ENCODE measurements at regions not wholly inside any gene's neighbourhood (a gene's known extent, or its start where the extent isn't known, plus 50 kb on each side); places are given as distances from the start of the nearest gene placed in this dataset.

DNA sequence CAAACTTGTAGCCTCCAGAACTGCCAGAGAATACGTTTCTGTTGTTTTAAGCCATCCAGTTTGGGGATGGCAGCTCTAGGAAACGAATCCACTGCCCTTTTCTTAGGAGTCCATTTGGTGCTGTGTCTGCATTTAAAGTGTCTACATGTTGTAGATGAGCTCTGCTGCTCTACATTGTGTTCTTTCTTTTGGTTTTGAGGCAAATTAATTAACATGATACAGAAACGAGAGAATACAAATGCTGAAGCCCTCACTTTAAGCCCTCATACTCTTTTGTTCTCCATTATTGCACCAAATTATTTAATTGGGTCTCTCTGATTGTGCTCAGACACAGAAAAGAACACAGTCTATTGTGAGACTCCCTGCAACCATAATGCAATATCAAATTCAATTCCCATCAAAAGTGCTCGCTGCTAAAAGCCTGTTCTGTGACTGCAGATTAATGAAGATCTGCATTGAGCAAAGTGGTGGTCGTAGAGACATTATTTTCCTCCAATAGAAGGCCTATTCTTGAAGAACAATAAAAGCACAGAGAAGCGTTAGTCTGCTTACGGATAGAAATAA, 166.3 kb upstream of the SOX21 start:
- no peak for TF ChIP-seq POLR2AphosphoS5 (IDR thresholded peaks at IDR 0.05)
- no peak for TF ChIP-seq POLR2A (IDR thresholded peaks at IDR 0.05)
- TF ChIP-seq, protein P1, sequence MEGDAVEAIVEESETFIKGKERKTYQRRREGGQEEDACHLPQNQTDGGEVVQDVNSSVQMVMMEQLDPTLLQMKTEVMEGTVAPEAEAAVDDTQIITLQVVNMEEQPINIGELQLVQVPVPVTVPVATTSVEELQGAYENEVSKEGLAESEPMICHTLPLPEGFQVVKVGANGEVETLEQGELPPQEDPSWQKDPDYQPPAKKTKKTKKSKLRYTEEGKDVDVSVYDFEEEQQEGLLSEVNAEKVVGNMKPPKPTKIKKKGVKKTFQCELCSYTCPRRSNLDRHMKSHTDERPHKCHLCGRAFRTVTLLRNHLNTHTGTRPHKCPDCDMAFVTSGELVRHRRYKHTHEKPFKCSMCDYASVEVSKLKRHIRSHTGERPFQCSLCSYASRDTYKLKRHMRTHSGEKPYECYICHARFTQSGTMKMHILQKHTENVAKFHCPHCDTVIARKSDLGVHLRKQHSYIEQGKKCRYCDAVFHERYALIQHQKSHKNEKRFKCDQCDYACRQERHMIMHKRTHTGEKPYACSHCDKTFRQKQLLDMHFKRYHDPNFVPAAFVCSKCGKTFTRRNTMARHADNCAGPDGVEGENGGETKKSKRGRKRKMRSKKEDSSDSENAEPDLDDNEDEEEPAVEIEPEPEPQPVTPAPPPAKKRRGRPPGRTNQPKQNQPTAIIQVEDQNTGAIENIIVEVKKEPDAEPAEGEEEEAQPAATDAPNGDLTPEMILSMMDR (IDR thresholded peaks at IDR 0.05) = no peak
